ENCODE measurements at regions not wholly inside any gene's neighbourhood (a gene's known extent, or its start where the extent isn't known, plus 50 kb on each side); places are given as distances from the start of the nearest gene placed in this dataset.

DNA sequence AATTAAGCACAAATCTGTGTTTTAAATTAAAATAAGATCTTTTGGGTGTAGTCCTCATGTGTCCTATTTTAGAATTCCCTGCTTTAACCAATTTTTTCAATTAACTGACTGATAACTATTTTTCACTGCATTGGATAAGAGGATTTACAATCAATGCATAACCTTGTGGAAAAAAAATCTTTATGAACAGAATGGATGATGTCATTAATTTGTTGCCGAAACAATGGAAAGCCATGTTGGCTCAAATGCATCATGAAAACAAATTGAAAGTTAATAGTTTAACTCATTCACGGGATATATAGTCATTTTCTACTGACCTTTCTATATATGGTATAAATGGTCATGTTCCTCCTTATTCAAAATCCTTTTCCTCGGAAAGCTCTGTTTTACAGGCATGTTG lies 82.3 kb downstream of the PRLHR start:
- TF ChIP-seq POLR2AphosphoS5 (IDR thresholded peaks at IDR 0.05; ENCODE audit: low read depth, low read length): no peak
- TF ChIP-seq, protein P1, sequence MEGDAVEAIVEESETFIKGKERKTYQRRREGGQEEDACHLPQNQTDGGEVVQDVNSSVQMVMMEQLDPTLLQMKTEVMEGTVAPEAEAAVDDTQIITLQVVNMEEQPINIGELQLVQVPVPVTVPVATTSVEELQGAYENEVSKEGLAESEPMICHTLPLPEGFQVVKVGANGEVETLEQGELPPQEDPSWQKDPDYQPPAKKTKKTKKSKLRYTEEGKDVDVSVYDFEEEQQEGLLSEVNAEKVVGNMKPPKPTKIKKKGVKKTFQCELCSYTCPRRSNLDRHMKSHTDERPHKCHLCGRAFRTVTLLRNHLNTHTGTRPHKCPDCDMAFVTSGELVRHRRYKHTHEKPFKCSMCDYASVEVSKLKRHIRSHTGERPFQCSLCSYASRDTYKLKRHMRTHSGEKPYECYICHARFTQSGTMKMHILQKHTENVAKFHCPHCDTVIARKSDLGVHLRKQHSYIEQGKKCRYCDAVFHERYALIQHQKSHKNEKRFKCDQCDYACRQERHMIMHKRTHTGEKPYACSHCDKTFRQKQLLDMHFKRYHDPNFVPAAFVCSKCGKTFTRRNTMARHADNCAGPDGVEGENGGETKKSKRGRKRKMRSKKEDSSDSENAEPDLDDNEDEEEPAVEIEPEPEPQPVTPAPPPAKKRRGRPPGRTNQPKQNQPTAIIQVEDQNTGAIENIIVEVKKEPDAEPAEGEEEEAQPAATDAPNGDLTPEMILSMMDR (IDR thresholded peaks at IDR 0.05): no peak
